ENCODE measurements at regions not wholly inside any gene's neighbourhood (a gene's known extent, or its start where the extent isn't known, plus 50 kb on each side); places are given as distances from the start of the nearest gene placed in this dataset.
"Not testable (repeated sequence)": the region's sequence is repeated elsewhere in the genome, so short reads cannot be mapped to it uniquely, and the experiment has no call there.

- ATAC-seq = no peak
- TF ChIP-seq CTCF (IDR thresholded peaks at IDR 0.05) = no peak
- intact Hi-C loops (cut with DNase I, micrococcal nuclease) = no loop called here
Observed at GRCh38 chr1:95520390-95520789, 286.4 kb downstream of the RWDD3 start.

GRCh38 chr1:95532335-95532734 lies 298.3 kb downstream of the RWDD3 start:
- TF ChIP-seq CTCF (IDR thresholded peaks at IDR 0.05) = no peak
- H3K36me3 ChIP-seq (ENCODE audit: low read depth) = no peaks in the 10 kb centered on the region
- H3K4me1 ChIP-seq (ENCODE audit: low read depth) = no peaks in the 10 kb centered on the region
- DNase-seq (no peak), ATAC-seq (no peak)
- H3K9me3 ChIP-seq = no peaks in the 10 kb centered on the region
- H3K4me3 ChIP-seq = no peak overlapping the region
- intact Hi-C loops (cut with DNase I, micrococcal nuclease) = no loop called here

More at GRCh38 chr1:95520390-95520789, 286.4 kb downstream of the RWDD3 start:
- no peak for DNase-seq
- Histone ChIP-seq H3K36me3 (ENCODE audit: low read depth) (no peaks in the 10 kb centered on the region), H3K9me3 (peaks cover 9% of the 10 kb centered on the region), H3K4me1 (ENCODE audit: low read depth) (no peaks in the 10 kb centered on the region), H3K4me3 (no peak overlapping the region)

- ATAC-seq = no peak
- no peaks in the 10 kb centered on the region for H3K4me1 ChIP-seq (ENCODE audit: low read depth)
- no peak for TF ChIP-seq CTCF (IDR thresholded peaks at IDR 0.05)
- H3K36me3 ChIP-seq (ENCODE audit: low read depth) = no peaks in the 10 kb centered on the region
- intact Hi-C loops (cut with DNase I, micrococcal nuclease) = no loop called here
- H3K9me3 ChIP-seq = no peaks in the 10 kb centered on the region
- no peak for DNase-seq
- H3K4me3 ChIP-seq = no peak overlapping the region
Observed at GRCh38 chr1:95534985-95535384, 301.0 kb downstream of the RWDD3 start.

GRCh38 chr1:95535614-95536013 lies 301.6 kb downstream of the RWDD3 start:
- Histone ChIP-seq H3K36me3 (ENCODE audit: low read depth) (no peaks in the 10 kb centered on the region), H3K4me1 (ENCODE audit: low read depth) (no peaks in the 10 kb centered on the region), H3K4me3 (no peak overlapping the region), H3K9me3 (no peaks in the 10 kb centered on the region)
- ATAC-seq = no peak
- intact Hi-C loops (cut with DNase I, micrococcal nuclease) = no loop called here
- TF ChIP-seq CTCF (IDR thresholded peaks at IDR 0.05) = no peak
- no peak for DNase-seq

GRCh38 chr1:95536501-95536900 lies 302.5 kb downstream of the RWDD3 start:
- Histone ChIP-seq H3K4me1 (ENCODE audit: low read depth) (no peaks in the 10 kb centered on the region), H3K9me3 (no peaks in the 10 kb centered on the region), H3K4me3 (no peak overlapping the region), H3K36me3 (ENCODE audit: low read depth) (no peaks in the 10 kb centered on the region)
- intact Hi-C loops (cut with DNase I, micrococcal nuclease) = no loop called here
- DNase-seq (no peak), ATAC-seq (no peak)
- no peak for TF ChIP-seq CTCF (IDR thresholded peaks at IDR 0.05)

GRCh38 chr1:95537176-95537575 lies 303.2 kb downstream of the RWDD3 start:
- DNase-seq (no peak), ATAC-seq (no peak)
- H3K4me3 ChIP-seq = no peak overlapping the region
- no peaks in the 10 kb centered on the region for H3K9me3 ChIP-seq
- TF ChIP-seq CTCF (IDR thresholded peaks at IDR 0.05) = no peak
- intact Hi-C loops (cut with DNase I, micrococcal nuclease) = no loop called here
- H3K4me1 ChIP-seq (ENCODE audit: low read depth) = no peaks in the 10 kb centered on the region
- no peaks in the 10 kb centered on the region for H3K36me3 ChIP-seq (ENCODE audit: low read depth)

GRCh38 chr1:95538242-95538641 lies 304.2 kb downstream of the RWDD3 start:
- H3K9me3 ChIP-seq; DNase-seq; ATAC-seq; H3K4me1 ChIP-seq (ENCODE audit: low read depth); intact Hi-C loops (cut with DNase I, micrococcal nuclease); H3K4me3 ChIP-seq; H3K36me3 ChIP-seq (ENCODE audit: low read depth): not testable (repeated sequence)

Measured in mucosa of descending colon (tissue), 3 donors.